NCI-H1417 (cell line): ENCODE measurements at regions not wholly inside any gene's neighbourhood (a gene's known extent, or its start where the extent isn't known, plus 50 kb on each side); places are given as distances from the start of the nearest gene placed in this dataset.

Source experiments
- DNase-seq, 3 experiments: peaks; one replicate each; lab custom pipeline; 2025; lab: John Stamatoyannopoulos, UW

DNA sequence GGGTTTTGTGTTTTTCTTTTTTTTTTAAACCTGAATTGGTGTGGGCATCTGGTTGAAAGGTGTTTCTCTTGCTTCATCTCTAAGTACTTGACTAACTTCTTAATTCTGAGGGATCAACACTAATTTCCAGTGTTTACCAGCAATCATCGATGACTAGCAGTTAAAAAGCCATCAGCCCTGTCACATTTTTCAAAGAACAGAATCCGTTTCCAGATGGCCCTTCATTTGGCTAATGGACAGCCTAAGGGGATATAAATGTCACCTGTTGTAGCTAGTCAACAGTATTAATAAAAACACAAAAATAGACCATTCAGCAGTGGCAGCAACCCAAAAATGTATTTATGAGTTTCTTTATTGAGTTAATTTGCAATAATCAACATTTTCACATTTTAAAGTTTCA is 1076.5 kb downstream of the MAT2B start:
- DNase-seq, result peak in 2 of 3 experiments; percentile 35 to 89

- no peak for DNase-seq
Observed at GRCh38 chr5:164593982-164594381, 1088.6 kb downstream of the MAT2B start.

DNA sequence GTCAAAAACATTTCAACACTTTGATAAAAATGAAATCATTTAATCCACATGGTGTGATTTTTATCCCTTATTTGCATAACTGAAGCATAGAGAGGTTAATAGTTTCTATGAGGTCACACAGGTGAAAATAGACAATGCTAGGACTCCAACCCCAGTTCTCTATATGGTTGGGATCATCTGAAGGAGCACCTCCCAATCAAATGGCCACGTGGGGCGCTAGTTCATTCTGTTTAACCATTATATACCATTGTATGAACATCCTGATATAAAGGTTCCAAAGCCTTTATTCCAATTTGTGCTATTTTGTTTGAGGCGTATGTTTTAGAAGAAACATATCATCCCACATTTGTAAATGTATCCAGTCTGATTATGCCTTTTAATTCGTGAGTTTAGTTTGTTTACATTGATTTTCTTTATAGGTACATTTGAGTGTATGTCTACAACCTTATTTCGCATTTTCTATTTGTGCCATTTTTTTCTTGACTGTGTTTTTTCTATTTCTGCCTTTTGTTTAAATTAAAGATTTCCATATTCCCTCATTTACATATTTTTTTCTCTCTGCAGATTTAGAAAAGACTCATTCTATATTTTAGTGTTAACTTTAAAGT is 1092.0 kb downstream of the MAT2B start:
- no peak for DNase-seq

DNA sequence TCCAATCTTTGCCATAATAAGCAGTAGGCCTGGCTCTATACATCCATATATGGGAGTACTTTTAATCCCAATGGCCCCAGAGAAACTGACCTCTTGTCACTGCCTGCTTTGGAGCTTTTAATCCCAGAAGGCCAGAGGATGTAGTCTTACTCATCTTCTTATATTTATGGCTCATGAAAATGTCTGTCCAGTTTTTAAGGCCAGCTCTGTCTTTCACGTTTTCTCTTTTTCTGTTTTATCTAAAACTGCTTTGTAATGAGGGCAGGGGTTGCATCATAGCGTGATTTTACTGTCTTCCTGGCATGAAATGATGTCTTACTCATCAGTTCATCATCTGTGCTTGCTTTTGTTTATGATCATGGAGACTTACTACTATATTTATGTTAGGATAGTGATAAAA is 1094.9 kb downstream of the MAT2B start:
- no peak for DNase-seq

DNA sequence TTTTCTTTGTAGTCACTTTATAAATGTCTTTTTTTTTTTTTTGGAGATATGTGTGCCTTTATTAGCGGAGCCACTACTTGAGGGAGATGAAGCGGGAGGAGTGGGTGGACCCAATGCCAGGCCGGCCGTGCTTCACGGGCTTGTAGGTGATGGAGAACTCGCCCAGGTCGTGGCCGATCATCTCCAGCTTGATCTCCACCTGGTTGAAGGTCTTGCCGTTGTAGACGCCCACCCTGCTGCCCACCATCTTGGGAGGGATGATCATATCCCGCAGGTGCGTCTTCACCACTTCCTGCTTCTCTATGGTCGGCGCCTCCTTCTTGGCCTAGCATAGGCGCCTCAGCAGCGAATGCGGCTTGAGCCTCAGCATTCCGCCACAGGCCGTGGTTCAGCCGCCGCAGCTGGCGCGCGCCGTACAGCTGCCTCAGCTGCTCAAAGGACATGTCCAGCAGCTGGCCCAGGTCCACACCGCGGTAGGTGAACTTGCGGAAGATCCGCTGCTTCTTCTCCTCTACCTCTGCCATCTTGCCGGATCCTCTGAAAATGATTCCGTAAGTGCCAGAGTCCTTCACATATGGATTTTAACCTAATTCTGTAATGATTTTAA is 1095.6 kb downstream of the MAT2B start:
- no peak for DNase-seq

DNA sequence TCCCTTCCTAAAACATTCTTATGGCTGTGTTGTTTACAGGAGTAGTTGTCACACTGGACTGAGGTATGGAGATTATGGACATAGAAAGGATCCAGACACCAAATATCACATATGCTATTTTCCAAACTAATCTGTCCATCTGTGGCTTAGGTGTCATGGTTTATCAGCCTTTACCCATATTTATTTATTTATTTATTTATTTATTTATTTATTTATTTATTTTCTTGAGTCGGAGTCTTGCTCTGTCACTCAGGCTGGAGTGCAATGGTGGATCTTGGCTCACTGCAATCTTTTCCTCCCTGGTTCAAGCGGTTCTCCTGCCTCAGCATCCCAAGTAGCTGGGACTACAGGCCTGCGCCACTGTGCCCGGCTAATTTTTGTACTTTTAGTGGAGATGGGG is 1103.1 kb downstream of the MAT2B start:
- no peak for DNase-seq

DNA sequence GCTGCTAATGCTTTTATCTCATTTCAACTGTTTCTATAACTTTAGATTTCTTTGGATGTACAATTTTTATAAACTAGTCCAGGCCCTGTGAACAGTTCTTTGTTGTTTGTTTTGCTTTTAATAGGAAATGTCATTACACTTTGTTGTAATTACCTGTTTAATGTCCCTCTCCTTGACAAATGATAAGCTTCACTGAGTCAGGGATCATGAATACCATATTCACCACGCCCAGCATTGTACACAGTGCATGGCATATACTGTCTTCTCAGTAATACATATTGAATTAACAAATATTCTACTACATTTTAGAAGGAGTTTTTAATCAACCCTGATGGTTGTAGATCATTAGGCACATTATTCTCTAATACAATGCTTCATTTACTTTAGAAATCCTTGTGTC is 1105.0 kb downstream of the MAT2B start:
- DNase-seq, result peak in 1 of 3 experiments; percentile 30

- no peak for DNase-seq
Observed at GRCh38 chr5:164614707-164615106, 1109.3 kb downstream of the MAT2B start.

DNA sequence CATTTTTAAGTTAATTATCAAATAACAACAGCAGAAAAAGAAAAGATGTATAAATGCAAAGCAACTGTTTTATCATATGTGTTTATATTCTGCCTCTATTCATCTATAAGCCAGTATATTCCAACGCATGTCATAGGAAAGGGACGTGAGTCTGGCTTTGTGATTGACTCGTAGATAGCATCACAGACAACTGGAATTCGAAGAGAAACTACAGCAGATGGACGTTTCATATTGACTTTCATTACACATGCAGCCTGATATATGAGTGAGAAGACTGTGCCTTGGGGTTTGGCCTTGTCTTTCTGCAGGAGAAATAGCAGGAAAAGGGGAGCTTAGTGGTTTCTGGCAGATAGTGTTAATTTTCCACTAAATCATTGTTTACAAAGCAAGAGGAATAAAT is 1111.9 kb downstream of the MAT2B start:
- DNase-seq, result no peak

DNA sequence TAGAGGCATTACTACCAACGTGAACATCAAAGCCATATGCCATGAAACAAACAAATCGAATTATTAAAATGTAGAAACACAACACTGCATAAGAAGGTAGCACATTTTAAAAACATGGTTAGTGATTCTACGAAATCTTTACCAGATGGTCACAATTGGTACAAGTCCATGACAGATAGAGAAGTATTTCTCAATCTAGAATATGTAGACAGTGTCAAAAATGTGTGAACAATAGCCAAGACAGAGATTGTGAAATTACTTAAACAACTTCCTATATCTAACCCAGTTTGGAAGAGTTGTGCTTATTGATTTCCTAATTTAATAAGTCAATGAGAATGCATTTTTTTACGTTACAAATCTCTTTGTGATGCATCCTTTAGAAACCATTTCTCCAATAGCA is 1121.6 kb downstream of the MAT2B start:
- no peak for DNase-seq

DNA sequence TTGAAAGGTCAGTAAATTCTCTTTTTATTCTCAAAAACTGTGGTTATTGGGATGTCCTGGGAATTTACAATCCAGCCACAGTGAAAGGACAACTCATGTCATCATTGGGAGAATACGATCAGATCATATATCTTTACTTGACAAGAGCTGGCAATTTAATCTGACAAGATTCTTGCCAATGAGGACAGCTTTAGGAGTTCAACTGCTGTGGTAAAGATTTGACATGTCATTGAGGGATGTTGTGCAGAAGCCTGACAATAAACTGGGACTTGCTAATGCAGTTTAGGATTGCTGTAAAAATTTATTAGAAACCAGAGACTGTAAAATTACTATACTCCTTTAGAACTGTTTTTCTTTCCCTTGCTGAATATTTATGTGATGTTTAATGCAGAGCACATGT is 1131.0 kb downstream of the MAT2B start:
- DNase-seq, result no peak

DNA sequence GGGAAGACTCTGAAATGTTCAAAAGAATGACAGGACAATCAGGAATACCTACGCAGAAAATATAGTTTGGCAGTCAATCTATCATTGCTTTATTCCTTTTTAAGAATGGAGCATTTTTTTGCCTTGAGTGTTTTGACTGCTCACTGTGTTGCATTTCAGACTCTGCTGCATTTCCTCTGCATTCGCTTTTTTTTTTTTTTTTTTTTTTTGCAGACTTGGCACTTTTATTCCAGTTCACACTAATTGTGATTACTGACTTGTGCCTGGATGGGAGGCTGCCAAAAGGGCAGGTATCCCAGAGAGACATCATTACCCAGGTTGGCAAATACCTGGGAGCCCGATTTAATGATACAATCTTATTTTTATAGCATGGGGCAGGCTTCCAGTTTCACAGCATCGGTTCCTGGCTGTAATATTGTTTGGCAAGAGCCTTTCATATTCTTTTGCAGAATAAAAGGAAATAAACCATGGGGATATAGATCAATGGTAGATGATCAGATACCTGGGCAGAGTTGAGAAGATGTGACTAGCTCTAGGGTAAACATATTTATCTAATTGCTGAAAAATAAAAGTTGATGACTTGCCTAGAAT is 1132.6 kb downstream of the MAT2B start:
- no peak for DNase-seq

GRCh38 chr5:164649266-164649665 is 1143.8 kb downstream of the MAT2B start:
- no peak for DNase-seq

DNA sequence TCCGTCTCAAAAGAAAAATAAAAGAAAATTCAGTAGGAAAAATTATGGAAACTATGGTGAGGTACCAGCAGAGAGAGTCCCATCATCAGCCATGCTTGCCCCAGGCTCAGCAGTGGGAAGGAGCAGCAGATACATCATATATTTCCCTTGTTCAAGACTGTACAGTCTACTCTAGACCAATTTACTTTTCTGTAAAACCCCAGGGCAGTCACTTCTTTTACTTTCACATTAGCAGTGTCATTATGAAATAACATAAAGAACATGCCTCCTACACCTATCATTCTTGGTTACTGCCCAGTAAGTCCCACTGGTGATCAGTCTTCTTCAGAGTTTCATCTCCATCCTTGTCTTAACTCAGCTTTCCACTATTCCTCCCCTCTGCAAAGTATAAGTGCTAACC is 1145.0 kb downstream of the MAT2B start:
- no peak for DNase-seq

- no peak for DNase-seq
Observed at GRCh38 chr5:164651546-164652275, 1146.3 kb downstream of the MAT2B start.

DNA sequence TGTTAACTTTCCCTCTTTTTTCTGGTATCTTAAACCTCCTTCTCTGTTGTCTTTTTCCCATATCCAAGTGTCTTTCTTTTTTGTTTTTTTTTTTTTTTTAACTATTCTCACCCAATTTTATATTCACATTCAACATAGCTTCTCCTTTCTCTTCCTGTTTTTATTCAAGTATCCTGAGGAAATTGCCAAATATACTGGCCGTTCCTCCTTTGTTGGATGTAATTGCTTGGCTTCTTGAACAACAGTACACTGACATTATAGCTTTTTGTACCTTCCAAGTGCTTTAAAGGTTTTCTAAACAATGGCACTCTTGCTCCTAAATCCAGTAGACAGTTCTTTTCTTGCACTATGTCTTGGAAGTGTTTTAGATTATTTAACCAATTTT is 1146.8 kb downstream of the MAT2B start:
- no peak for DNase-seq

DNA sequence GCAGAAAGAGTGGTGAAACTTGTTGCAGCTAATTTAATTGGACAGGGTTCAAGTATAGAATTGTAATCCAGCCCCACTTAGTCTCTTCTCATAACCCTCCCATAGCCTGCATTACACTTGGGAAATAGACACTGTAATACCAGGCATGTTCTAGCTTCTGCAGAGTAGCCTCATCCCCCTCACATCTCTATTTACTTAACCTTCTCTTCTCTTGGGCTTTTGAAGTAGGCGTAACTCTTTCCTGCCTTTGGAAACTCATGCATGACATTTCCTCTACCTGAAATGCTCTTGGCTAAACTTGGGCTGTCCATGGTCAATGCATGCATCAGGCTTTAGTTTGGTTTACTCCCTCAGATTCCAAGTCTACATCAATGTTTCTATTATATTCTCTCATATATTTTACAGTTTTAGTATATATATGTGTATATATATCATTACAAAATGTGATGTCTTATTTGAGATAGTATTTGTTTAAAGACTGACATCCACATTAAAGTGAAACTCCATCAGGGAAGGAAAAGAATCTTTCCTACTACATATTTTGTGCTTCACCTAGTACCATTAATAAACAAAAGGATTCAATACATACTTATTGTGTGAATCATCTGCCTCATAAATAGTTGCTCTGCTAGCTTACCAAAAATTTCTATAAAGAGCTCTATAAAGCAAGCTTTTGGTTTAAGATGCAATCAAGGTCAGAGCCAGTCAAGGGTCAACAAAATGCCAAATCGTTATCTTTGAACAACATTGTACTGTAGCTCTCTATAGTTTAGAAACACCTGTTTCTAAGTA is 1158.0 kb downstream of the MAT2B start:
- DNase-seq, result no peak

GRCh38 chr5:164671640-164672039 is 1166.2 kb downstream of the MAT2B start:
- DNase-seq, result no peak

DNA sequence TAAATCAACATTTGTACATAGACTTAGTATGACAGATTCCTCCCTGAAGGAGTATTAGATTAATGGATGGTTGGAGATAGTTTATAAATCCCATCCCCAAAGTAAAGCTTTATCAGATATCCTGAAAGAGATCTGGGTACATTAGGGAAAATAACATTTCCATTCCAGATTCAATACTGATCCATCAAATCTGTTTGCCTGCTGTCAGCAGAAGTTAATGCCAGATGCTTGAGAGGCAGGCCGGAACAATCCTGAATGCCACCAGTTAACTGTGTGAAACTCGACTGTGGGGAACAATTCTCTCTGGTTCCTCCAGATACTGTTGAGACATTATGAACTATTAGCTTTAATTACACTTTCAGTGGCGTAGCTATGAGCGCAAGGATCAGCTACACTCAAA is 1166.8 kb downstream of the MAT2B start:
- DNase-seq, result no peak

DNA sequence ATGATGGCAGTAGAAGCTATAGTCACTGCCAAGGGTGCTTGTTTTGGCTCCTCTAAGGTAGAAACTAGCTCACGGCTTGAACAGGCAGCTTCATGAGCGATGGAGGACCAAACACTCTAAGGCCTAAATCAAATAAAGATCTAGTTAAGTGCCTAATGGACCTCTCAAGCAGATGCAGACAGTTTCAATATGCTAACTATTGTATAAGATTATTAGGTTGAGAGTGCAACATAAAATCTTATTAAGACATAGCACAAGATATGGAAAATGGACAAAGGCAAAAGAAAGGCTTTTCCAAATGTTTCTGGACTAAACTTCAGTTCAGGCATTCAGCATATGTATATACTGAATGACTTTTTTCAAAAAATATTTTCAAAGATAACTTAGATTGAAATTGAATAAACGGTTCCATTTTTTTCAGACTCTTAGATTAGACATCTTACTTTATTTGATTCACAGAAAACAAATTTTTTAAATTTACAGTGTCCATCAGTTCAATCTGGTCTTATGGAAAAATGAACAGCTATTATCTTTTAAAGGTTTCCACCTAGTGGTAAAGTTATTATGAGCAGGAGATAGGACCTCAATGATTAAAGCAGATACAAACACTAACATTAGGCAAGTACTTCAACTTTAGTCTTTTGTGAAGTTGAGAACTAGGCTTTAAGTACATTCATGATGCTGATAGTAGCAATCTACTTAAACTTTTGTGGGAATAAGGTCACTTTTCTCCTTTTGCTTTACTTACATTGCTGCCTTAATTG is 1167.7 kb downstream of the MAT2B start:
- peak in 1 of 3 experiments; percentile 23 for DNase-seq

DNA sequence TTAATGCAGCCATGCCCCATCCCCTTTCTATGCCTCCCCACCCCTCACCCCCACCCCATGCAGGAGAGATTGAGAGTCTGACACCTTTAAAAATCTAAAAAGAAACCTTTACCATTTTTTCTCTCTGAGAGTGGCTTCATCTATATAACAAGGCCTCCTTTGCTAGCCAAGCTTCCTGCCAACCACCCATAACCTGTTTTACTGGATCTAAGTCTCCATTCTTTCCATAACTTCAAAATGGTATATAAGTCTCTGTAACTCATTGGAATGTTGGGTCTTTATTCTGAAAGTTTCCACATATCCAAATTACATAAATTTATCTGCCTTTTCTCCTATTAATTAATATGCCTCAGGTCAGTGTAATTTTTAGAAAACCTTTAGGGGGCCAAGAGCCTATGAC is 1174.0 kb downstream of the MAT2B start:
- no peak for DNase-seq

- DNase-seq, result no peak
Observed at GRCh38 chr5:164680216-164680615, 1174.8 kb downstream of the MAT2B start.
